Panc1 (cell line): ENCODE measurements at regions not wholly inside any gene's neighbourhood (a gene's known extent, or its start where the extent isn't known, plus 50 kb on each side); places are given as distances from the start of the nearest gene placed in this dataset.
A peak's percentile ranks its signal among the peaks of the same experiment; 100 is the strongest.

Experiments
- CTCF ChIP-seq: fragments of 450-650 bp; IDR thresholded peaks from 2 replicates; pipeline ENCODE4 v1.5.1; 2017; ENCODE audit warnings: mild to moderate bottlenecking
- POLR2AphosphoS5 ChIP-seq: IDR thresholded peaks from 2 replicates; pipeline ENCODE4 v1.6.1; 2012; ENCODE audit warnings: mild to moderate bottlenecking, low read depth, low read length, moderate library complexity

DNA sequence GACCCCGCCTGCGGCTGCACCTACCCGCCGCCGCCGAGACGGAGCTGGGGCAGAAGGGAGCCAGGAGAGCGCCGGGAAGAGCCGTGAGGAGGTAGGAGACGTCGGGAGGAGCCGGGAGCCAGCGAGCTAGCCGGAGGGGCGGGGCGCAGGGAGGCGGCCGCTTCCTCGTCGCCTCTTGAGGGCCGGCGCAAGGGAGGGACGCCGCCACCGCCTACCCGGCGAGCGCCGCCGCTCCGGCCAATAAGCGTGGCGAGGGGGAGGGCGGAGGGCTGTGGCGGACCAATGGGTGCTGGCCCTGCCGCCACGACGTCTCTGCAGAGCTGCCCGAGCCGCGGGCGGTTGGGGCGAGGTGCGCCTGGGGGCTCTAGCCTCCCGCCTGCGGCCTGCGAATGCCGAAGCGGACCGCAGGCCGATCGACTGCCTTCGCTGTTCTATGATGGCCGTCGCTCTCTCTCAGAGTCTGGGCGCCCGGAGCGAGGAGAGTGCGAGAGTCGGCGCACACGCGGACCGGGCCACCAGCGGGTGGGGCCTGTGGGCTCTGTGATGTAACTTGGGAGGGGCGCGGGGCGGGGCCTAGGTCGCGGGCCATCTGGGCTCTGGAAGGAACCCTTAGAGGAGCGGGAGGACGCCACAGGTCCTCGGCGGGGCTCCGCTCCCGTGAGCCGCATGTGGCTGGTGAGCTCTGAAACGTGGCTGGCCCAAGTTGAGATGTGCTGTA is 72.7 kb upstream of the MAP4 start:
- TF ChIP-seq CTCF (no peak), POLR2AphosphoS5 (peak; percentile 89)
